GM19238 (cell line): ENCODE measurements at regions not wholly inside any gene's neighbourhood (a gene's known extent, or its start where the extent isn't known, plus 50 kb on each side); places are given as distances from the start of the nearest gene placed in this dataset.

Experiments
- DNase-seq: peaks from one replicate; pipeline ENCODE4 v3.0.0; 2011; ENCODE audit warnings: low spot score; ENCODE audit not compliant: insufficient read length

GRCh38 chr4:32340591-32340990 is 1620.4 kb downstream of the PCDH7 start:
- no peak for DNase-seq

DNA sequence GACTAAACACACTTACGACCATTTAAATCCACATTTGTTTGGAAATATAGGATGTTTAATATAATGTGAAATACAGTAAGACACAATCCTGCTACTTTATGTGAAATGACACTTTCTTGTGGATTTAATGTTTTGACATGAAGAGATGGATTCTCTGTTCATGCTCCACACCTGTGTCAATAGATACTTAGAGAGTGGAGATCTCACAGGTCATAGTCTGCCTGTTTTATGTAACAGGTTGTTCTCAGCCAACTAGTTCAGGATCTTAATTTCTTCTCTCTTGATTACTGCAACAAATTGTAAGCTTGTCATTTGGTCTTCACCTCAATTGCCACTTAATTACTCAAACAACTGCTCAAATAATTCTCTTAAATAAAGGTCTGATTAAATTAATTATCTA is 1621.2 kb downstream of the PCDH7 start:
- DNase-seq: no peak

- no peak for DNase-seq
These were observed 1621.9 kb downstream of the PCDH7 start for GRCh38 chr4:32342054-32342453.

DNA sequence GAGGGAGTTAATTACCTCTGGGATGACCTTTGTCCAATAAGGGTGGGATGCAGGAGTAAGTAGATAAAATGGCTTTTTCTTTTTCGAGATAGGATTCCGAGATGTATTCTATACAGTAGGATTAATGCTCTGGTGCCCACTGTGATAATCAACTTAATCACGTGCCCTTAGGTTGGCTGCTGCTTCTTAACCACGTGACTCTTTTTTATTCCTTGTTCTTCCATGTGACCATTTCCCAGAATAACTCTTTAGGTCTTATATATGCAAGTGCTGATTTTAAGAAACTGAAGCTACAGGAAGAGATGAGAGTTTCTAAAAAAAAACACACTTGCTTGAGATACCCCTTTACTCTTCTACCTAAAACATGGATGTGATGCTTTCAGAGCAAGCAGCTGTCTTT is 1628.9 kb downstream of the PCDH7 start:
- no peak for DNase-seq

- DNase-seq: no peak
These were observed 1654.0 kb downstream of the PCDH7 start for GRCh38 chr4:32374206-32374605.

DNA sequence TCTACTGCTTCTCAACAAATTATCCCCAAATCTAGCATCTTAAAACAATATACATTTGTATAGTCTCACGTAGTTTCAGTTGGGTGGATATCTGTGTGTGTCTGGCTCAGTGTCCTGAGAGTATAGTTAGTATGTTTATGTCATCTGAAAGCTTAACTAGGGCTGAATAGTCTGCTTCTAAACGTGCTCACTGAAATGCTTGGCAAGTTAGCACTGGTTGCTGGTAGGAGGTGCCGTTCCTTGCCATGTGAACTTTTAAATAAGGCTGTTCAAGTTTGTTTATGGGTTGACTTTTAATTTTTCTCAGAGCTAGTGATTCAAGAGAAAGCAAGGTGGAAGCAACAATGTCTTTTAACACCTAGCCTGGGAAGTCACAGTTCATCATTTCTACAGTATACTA is 1673.6 kb downstream of the PCDH7 start:
- no peak for DNase-seq

DNA sequence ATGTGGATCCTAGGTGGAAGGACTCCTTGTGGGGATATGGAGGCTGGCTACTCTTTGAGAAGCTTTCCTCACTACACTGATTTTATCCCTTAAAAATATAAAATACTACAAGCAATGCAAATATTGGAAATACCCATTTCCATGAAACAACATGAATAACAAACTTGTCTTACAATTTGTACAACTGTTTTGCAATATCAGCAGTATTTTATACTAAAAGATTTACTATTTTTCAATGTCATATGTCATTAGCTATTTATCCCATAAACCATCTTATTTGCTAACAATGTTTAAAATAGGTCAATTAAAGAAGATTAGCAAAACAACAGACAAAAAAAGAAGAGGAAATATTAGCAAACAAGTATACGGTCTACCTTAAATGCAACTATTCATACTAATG is 1674.1 kb downstream of the PCDH7 start:
- no peak for DNase-seq

GRCh38 chr4:32396507-32397070 is 1676.4 kb downstream of the PCDH7 start:
- DNase-seq: no peak

DNA sequence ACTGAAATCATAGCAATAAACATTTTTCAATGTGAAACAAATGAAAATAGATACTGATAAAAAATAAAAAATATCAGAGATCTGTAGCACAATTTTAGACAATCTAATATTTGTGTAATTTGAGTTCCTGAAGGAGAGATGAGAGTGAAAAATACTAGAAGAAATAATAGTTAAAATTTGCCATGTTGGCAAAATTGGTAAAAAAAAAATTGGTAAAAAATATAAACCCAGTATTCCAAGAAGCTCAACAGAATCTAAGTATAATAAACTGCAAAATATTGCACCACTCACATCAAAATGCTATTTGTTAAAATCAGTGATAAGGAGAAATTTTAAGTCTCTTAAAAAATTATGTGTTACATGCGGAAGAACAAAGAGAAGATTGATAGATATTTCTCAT is 1680.7 kb downstream of the PCDH7 start:
- DNase-seq: no peak

DNA sequence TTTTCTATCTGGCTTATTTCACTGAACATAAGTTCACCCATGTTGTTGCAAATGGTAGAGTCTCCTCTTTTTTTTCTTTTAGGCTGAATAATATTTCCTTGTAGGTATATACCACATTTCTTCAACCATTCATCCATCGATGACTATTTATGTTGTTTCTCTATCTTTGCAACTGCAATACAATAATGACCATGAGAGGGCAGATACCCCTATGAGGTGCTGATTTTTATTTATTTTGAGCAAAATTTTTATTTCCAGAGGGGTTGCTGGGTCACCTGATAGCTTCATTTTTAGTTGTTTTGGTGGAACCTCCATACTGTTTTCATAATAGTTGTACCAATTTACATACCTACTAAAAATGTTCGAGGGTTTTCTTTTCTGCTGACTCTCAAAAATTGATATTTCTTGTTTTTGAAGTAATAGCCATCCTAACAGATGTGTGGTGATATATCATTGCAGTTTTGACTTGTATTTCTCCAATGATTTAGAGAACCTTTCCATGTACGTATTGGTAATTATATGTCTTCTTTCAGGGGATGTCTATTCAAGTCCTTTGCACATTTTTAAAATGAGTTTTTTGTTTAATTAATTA is 1697.0 kb downstream of the PCDH7 start:
- no peak for DNase-seq

GRCh38 chr4:32423267-32423666 is 1703.1 kb downstream of the PCDH7 start:
- no peak for DNase-seq

- DNase-seq: no peak
These were observed 1705.1 kb downstream of the PCDH7 start for GRCh38 chr4:32425243-32425642.

DNA sequence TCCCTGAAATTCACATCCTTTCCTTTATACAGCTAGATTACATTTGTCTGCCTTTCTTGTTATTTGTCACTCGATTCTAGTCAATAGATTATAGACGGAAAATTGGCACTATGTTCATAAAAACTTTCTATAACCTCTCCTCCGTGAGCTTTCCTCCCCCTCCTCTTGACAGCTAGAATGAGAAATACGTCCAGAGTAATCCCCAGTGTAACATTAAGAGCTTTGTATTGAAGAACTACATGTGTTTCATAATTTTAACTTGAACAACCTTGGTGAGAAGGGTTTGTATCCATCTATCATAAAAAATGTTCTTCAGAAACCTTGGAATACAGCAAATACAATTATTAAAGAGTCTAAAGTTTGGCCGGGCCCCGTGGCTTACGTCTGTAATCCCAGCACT is 1707.4 kb downstream of the PCDH7 start:
- DNase-seq: no peak

DNA sequence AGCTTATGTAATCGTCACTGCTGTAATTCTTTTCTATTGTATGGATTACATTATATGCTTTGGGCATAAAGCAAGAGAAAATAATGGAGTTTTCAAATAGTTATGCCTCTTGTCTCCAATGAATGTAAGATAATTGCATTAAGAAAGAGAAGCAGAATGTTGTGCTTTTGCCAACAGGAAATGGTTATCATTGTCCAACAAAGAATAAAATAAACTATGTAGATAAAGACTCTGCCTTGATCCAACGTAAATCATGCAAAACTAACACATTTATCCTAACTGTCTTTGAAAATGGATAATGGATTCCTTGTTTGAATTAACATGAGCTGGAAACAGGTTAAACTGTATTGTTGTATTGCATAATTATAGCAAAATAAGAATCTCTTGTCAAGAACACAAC is 1709.0 kb downstream of the PCDH7 start:
- no peak for DNase-seq

DNA sequence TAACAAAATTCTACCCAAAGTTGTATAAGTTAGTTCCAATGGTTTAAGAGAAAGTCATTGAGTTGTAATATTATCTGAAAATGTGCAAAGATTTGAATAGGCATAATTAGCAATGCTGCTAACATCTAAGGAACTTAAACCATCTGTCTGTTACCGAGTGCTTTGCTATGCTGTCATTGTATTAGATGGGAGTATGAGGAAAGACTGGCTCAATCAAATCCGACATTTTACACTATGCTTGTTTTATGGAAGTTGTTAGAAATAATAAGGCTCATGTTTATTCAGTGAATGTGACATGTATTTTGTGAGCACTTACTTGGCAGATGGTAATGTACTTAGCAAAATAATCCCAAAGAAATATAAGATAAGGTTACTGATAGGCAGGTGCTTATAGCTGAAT is 1715.1 kb downstream of the PCDH7 start:
- no peak for DNase-seq

DNA sequence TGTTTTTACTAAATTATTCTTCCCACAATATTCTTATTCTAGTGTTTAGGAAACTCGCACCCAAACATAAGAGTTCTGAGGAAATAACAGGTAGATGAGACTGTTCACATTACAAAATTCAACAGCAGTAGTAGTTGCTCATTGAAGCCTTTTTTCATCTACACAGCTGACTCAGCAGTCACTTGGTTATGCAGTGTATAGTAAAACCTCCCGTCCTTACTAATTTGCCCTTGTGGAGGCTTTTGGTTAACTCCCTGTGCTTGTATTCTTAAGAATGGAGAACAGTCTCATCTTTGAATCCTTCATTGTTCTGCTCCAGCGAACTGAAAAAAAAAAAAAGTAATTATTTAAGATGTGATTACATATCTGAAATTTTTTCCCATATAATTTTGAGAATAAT is 1716.6 kb downstream of the PCDH7 start:
- DNase-seq: no peak

- DNase-seq: no peak
These were observed 1720.2 kb downstream of the PCDH7 start for GRCh38 chr4:32440391-32440790.

- no peak for DNase-seq
These were observed 1734.3 kb downstream of the PCDH7 start for GRCh38 chr4:32454482-32454881.

- no peak for DNase-seq
These were observed 1735.1 kb downstream of the PCDH7 start for GRCh38 chr4:32455231-32455630.

DNA sequence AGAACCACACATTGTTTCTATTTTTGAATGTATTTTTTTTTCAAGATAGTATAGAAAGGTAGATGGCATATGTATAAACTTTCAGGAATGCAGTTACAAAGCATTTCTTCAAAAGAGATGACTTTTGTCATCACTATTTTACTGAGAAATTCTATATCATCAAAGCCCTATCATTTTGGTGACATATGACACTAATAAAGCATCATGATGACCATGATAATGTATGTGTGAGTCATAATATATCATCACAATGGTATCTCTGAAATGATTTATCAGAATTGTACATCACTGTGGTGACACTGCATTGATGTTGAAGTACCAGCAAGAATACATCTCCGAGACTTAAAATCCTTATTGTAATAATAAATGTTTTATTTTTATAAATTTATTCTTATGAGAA is 1740.8 kb downstream of the PCDH7 start:
- DNase-seq: no peak

DNA sequence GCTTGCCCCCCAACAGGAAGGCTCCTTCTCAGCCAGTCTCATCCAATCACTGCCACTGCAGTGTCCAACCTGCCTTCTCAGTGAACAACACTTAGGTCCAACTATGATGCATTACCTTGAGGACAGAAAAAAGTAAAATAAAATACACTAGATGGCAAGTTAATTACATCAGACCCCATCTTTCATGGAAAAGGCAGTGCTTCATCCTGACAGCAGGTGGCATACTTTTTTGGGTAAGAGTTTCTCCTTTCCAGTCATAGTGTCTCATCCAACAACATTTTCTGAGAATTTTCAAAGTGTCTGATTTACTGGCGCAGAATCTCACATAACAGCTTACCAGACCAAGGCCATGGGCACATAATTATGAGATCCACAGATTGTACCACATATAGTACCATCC is 1742.8 kb downstream of the PCDH7 start:
- no peak for DNase-seq

DNA sequence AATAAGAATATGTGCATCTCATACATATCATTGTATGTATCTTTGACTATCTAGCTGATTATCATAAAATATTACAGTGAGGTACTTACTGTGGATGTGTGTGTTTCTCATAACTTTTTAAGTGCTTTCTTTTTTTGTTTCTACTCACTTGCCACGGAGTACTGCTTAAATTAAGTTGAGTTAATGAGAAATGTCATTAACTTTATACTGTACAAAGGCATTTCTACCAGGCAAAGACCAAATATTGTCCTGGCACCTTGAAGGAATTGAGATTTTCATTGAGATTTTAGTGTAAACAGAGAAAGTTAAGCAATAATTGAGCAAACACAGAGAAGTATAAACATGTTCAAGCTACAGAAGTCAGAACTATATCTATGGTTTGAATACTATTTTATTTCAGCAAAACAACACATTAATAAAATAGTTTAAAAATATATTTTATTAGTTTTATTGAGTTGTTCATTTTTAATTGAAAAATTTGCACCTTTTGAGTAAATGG is 1750.0 kb downstream of the PCDH7 start:
- DNase-seq: no peak

- DNase-seq: no peak
These were observed 1752.7 kb downstream of the PCDH7 start for GRCh38 chr4:32472918-32473317.

GRCh38 chr4:32475710-32476109 is 1755.5 kb downstream of the PCDH7 start:
- DNase-seq: no peak
